ENCODE measurements at regions not wholly inside any gene's neighbourhood (a gene's known extent, or its start where the extent isn't known, plus 50 kb on each side); places are given as distances from the start of the nearest gene placed in this dataset.

- DNase-seq = no peak
- Histone ChIP-seq H3K4me3 (ENCODE audit: low read depth, low read length) (no peak overlapping the region), H3K27me3 (replicated peaks) (no peaks in the 10 kb centered on the region), H3K27ac (no peak overlapping the region), H3K36me3 (replicated peaks) (no peaks in the 10 kb centered on the region)
- in situ Hi-C loops (cut with HindIII; ENCODE audit: low pct_ligation_motif_present, low sequenced_read_pairs) = no loop called here
- TF ChIP-seq CTCF (IDR thresholded peaks at IDR 0.05; ENCODE audit: low read depth, low read length, missing control alignments) = no peak
Observed at GRCh38 chr17:45679426-45679825, 104.7 kb upstream of the CRHR1 start.

GRCh38 chr17:45680360-45680759 lies 103.8 kb upstream of the CRHR1 start:
- no peaks in the 10 kb centered on the region for H3K36me3 ChIP-seq (replicated peaks)
- in situ Hi-C loops (cut with HindIII; ENCODE audit: low pct_ligation_motif_present, low sequenced_read_pairs) = no loop called here
- no peak for TF ChIP-seq CTCF (IDR thresholded peaks at IDR 0.05; ENCODE audit: low read depth, low read length, missing control alignments)
- H3K27ac ChIP-seq = no peak overlapping the region
- DNase-seq = no peak
- no peaks in the 10 kb centered on the region for H3K27me3 ChIP-seq (replicated peaks)
- H3K4me3 ChIP-seq (ENCODE audit: low read depth, low read length) = no peak overlapping the region

- Histone ChIP-seq H3K27me3 (replicated peaks) (no peaks in the 10 kb centered on the region), H3K36me3 (replicated peaks) (no peaks in the 10 kb centered on the region), H3K4me3 (ENCODE audit: low read depth, low read length) (no peak overlapping the region), H3K27ac (no peak overlapping the region)
- DNase-seq = no peak
- in situ Hi-C loops (cut with HindIII; ENCODE audit: low pct_ligation_motif_present, low sequenced_read_pairs) = no loop called here
- no peak for TF ChIP-seq CTCF (IDR thresholded peaks at IDR 0.05; ENCODE audit: low read depth, low read length, missing control alignments)
Observed at GRCh38 chr17:45681706-45682105, 102.4 kb upstream of the CRHR1 start.

GRCh38 chr17:45686250-45686649 lies 97.9 kb upstream of the CRHR1 start:
- H3K4me3 ChIP-seq (ENCODE audit: low read depth, low read length) = no peak overlapping the region
- TF ChIP-seq CTCF (IDR thresholded peaks at IDR 0.05; ENCODE audit: low read depth, low read length, missing control alignments) = no peak
- no peaks in the 10 kb centered on the region for H3K36me3 ChIP-seq (replicated peaks)
- H3K27me3 ChIP-seq (replicated peaks) = no peaks in the 10 kb centered on the region
- in situ Hi-C loops (cut with HindIII; ENCODE audit: low pct_ligation_motif_present, low sequenced_read_pairs) = no loop called here
- no peak overlapping the region for H3K27ac ChIP-seq
- no peak for DNase-seq

GRCh38 chr17:45687594-45687993 lies 96.5 kb upstream of the CRHR1 start:
- in situ Hi-C loops (cut with HindIII; ENCODE audit: low pct_ligation_motif_present, low sequenced_read_pairs) = no loop called here
- no peaks in the 10 kb centered on the region for H3K27me3 ChIP-seq (replicated peaks)
- no peak for DNase-seq
- no peak for TF ChIP-seq CTCF (IDR thresholded peaks at IDR 0.05; ENCODE audit: low read depth, low read length, missing control alignments)
- H3K4me3 ChIP-seq (ENCODE audit: low read depth, low read length) = no peak overlapping the region
- H3K36me3 ChIP-seq (replicated peaks) = no peaks in the 10 kb centered on the region
- H3K27ac ChIP-seq = no peak overlapping the region

GRCh38 chr17:45688353-45688752 lies 95.8 kb upstream of the CRHR1 start:
- in situ Hi-C loops (cut with HindIII; ENCODE audit: low pct_ligation_motif_present, low sequenced_read_pairs) = no loop called here
- Histone ChIP-seq H3K4me3 (ENCODE audit: low read depth, low read length) (no peak overlapping the region), H3K27me3 (replicated peaks) (no peaks in the 10 kb centered on the region), H3K36me3 (replicated peaks) (no peaks in the 10 kb centered on the region), H3K27ac (no peak overlapping the region)
- no peak for DNase-seq
- no peak for TF ChIP-seq CTCF (IDR thresholded peaks at IDR 0.05; ENCODE audit: low read depth, low read length, missing control alignments)

All from brain microvascular endothelial cell (primary cell).